NT2/D1 (cell line): ENCODE measurements at regions not wholly inside any gene's neighbourhood (a gene's known extent, or its start where the extent isn't known, plus 50 kb on each side); places are given as distances from the start of the nearest gene placed in this dataset.
"Not testable (repeated sequence)": the region's sequence is repeated elsewhere in the genome, so short reads cannot be mapped to it uniquely, and the experiment has no call there.

Experiments used
- DNase-seq: peaks from one replicate; pipeline ENCODE4 v3.0.0-alpha.2; 2011; ENCODE audit warnings: low read depth, low spot score
- H3K27me3 ChIP-seq: 2 replicates; pipeline ENCODE4 v1.6.0; 2011; ENCODE audit warnings: mild to moderate bottlenecking; ENCODE audit not compliant: insufficient read length, insufficient read depth
- H3K36me3 ChIP-seq: 2 replicates; pipeline ENCODE4 v1.6.1; 2011; ENCODE audit warnings: mild to moderate bottlenecking, low read length, mixed read lengths; ENCODE audit not compliant: insufficient read depth, insufficient read length
- H3K4me1 ChIP-seq: 2 replicates; pipeline ENCODE4 v1.5.1; 2011; ENCODE audit not compliant: insufficient read depth, insufficient read length
- H3K4me3 ChIP-seq: 2 replicates; pipeline ENCODE4 v1.5.1; 2011; ENCODE audit warnings: low read depth; ENCODE audit not compliant: insufficient read length
- H3K9ac ChIP-seq: 2 replicates; pipeline ENCODE4 v1.6.0; 2011; ENCODE audit warnings: low read depth; ENCODE audit not compliant: insufficient read length
- H3K9me3 ChIP-seq: 2 replicates; pipeline ENCODE4 v1.5.1; 2011; ENCODE audit warnings: mild to moderate bottlenecking, low read length; ENCODE audit not compliant: insufficient read depth
- SUZ12 ChIP-seq: IDR thresholded peaks from 2 replicates; pipeline ENCODE4 v1.6.1; 2011; ENCODE audit not compliant: insufficient read length, insufficient read depth; ENCODE audit errors: extremely low read depth
- YY1 ChIP-seq: IDR thresholded peaks from 2 replicates; pipeline ENCODE4 v1.6.1; 2011; ENCODE audit not compliant: insufficient read length, insufficient read depth
- ZNF274 ChIP-seq: IDR thresholded peaks from 2 replicates; pipeline ENCODE4 v1.6.1; 2011; ENCODE audit warnings: mild to moderate bottlenecking, low read depth, low read length

- H3K36me3 ChIP-seq: no peaks in the 10 kb centered on the region
- H3K9ac ChIP-seq: no peak overlapping the region
- H3K4me3 ChIP-seq: no peak overlapping the region
- H3K27me3 ChIP-seq: no peaks in the 10 kb centered on the region
- no peaks in the 10 kb centered on the region for H3K9me3 ChIP-seq
- TF ChIP-seq YY1: no peak
- TF ChIP-seq SUZ12: no peak
- no peak for TF ChIP-seq ZNF274
- H3K4me1 ChIP-seq: no peaks in the 10 kb centered on the region
- no peak for DNase-seq
Measured at GRCh38 chr22:23471698-23472097, 108.4 kb downstream of the IGLL1 start.

DNA sequence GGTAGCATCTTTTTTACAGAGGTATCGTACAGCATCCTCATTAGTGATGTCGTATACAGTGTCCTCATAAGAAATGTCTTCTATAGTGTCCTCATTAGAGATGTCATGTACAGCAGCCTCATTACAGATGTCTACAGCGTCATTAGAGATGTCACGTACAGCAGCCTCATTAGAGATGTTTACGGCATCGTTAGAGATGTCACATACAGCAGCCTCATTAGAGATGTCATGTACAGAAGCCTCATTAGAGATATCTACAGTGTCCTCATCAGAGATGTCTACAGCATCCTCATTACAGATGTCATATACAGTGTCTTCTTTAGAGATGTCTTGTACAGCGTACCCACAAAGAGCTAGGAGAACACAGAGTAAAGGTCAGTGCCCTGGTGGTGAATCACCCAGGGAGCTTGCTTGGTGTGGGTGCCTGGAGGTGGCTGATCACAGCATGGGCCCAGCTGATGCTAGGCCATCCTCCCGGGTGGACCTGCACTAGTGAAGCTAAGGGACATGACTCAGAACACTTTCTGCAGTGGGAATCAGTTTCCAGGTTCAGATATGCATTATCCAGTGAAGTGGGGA is 109.2 kb downstream of the IGLL1 start:
- no peak overlapping the region for H3K9ac ChIP-seq
- H3K4me3 ChIP-seq: no peak overlapping the region
- no peak for TF ChIP-seq ZNF274
- TF ChIP-seq YY1: no peak
- no peak for TF ChIP-seq SUZ12
- no peaks in the 10 kb centered on the region for H3K27me3 ChIP-seq
- no peaks in the 10 kb centered on the region for H3K4me1 ChIP-seq
- H3K9me3 ChIP-seq: no peaks in the 10 kb centered on the region
- no peaks in the 10 kb centered on the region for H3K36me3 ChIP-seq
- DNase-seq: no peak

DNA sequence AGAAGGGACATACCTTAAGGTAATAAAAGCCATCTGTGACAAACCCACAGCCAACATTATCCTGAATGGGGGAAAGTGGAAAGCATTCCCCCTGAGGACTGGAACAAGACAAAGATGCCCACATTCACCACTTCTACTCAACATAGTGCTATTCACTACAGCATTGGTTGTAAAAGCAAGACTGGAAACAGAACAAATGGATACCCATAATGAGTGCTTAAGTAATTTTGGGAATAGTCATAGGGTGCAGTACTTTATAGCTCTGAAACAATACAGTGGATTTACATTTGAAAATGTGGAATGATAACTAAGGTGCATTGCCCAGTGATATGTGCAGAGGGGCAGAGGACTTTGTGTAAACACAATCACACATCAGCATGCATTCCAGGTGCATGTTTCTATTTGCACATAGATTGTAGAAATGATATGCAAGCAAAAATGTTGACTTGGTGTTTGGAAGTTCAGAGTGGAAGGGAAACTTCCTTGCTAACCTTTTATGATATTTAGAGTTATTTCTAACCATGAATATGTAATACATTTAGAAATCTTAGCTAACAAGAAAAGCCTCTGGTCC is 112.3 kb downstream of the IGLL1 start:
- Histone ChIP-seq H3K27me3 (no peaks in the 10 kb centered on the region), H3K4me3 (no peak overlapping the region), H3K9ac (no peak overlapping the region), H3K4me1 (no peaks in the 10 kb centered on the region), H3K36me3 (no peaks in the 10 kb centered on the region), H3K9me3 (no peaks in the 10 kb centered on the region)
- no peak for DNase-seq
- TF ChIP-seq ZNF274 (no peak), YY1 (no peak), SUZ12 (no peak)

GRCh38 chr22:23466351-23466750 is 113.7 kb downstream of the IGLL1 start:
- H3K27me3 ChIP-seq: no peaks in the 10 kb centered on the region
- no peak overlapping the region for H3K9ac ChIP-seq
- H3K4me3 ChIP-seq: no peak overlapping the region
- H3K36me3 ChIP-seq: no peaks in the 10 kb centered on the region
- DNase-seq: no peak
- TF ChIP-seq SUZ12 (no peak), YY1 (no peak), ZNF274 (no peak)
- no peaks in the 10 kb centered on the region for H3K4me1 ChIP-seq
- no peaks in the 10 kb centered on the region for H3K9me3 ChIP-seq

- H3K4me1 ChIP-seq, H3K27me3 ChIP-seq, H3K4me3 ChIP-seq, H3K9ac ChIP-seq, H3K36me3 ChIP-seq, H3K9me3 ChIP-seq, DNase-seq: not testable (repeated sequence)
Measured at GRCh38 chr22:23464796-23465195, 115.3 kb downstream of the IGLL1 start.

GRCh38 chr22:23460517-23461031 is 119.5 kb downstream of the IGLL1 start:
- H3K36me3 ChIP-seq, H3K9ac ChIP-seq, DNase-seq, H3K9me3 ChIP-seq, H3K27me3 ChIP-seq, H3K4me3 ChIP-seq, H3K4me1 ChIP-seq: not testable (repeated sequence)

DNA sequence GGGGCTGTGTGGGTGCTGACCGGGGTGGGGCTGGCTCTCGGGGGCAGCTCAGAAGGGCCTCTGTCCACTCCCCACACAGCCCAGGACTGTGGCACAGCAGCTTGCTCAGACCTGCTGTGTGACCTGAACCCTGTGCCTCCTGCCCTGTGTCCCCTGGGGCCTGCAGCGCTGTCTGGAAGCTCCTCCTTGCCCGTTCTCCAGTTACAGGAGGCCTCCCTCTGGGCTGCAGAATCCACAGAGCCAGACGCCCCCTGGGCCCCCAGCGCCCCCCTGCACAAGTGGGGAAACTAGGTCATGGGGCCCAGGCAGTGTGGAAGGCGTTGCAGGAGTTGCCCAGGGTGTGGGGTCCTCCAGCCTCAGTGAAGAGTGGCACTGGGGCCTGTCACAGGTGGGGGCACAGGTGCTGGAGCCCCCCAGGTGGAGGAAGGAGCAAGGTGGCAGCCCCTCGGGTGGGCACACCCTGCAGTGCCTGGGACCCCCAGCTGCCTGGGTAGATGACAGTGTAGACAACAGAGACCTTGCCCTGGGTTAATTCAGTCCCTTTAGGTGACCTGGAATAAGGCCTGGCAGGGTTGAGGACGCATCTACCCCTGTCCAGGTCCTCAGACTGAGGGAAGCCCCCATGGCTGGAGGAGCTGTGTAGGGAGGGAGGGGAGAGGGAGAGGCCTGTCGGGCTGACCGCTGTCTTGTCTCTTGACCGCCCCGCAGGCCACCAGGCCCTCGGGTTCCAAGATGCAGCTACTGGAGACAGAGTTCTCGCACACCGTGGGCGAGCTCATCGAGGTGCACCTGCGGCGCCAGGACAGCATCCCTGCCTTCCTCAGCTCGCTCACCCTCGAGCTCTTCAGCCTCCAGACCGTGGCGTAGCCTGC is 120.2 kb downstream of the IGLL1 start:
- not testable (repeated sequence) for H3K27me3 ChIP-seq, H3K36me3 ChIP-seq, DNase-seq, H3K4me3 ChIP-seq, H3K9me3 ChIP-seq, H3K4me1 ChIP-seq, H3K9ac ChIP-seq
